ENCODE measurements at regions not wholly inside any gene's neighbourhood (a gene's known extent, or its start where the extent isn't known, plus 50 kb on each side); places are given as distances from the start of the nearest gene placed in this dataset.
"Not testable (repeated sequence)": the region's sequence is repeated elsewhere in the genome, so short reads cannot be mapped to it uniquely, and the experiment has no call there.

GRCh38 chr1:30099587-30100523, 623.5 kb downstream of the MATN1 start:
- no peak for DNase-seq (ENCODE audit: low read depth)

DNA sequence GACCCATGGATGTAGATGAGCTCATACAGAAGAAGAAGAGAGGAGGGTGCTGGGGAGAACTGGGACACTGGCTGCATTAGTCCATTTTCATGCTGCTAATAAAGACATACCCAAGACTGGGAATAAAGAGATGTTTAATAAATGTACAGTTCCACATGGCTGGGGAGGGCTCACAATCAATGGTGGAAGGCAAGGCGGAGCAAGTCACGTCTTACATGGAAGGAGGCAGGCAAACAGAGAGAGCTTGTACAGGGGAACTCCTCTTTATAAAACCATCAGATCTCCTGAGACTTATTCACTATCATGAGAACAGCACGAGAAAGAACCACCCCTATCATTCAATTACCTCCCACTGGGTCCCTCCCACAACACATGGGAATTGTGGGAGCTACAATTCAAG, 625.5 kb downstream of the MATN1 start:
- not testable (repeated sequence) for DNase-seq (ENCODE audit: low read depth)

- DNase-seq (ENCODE audit: low read depth), result no peak
These were observed 627.8 kb downstream of the MATN1 start for GRCh38 chr1:30095451-30096025.

DNA sequence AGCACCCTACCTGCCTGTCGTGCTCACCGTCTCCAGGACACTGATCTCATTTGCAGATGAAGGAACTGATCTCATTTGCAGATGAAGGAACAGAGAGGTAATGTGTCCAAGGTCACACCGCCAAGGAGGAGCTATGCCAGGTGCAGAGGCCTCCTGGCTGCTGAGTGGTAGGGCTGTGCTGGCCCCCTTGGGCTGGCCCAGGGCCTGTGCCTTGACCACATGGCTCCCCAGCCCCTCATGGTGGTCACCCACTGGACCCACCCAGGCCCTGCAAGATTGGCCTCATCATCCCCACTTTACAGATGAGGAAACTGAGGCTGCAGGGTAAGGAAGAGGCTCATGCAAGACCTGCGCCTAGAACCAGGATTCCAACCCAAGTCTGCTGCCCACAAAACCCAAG, 628.3 kb downstream of the MATN1 start:
- no peak for DNase-seq (ENCODE audit: low read depth)

- no peak for DNase-seq (ENCODE audit: low read depth)
These were observed 631.1 kb downstream of the MATN1 start for GRCh38 chr1:30092051-30092858.

- DNase-seq (ENCODE audit: low read depth), result no peak
These were observed 633.1 kb downstream of the MATN1 start for GRCh38 chr1:30090162-30090820.

DNA sequence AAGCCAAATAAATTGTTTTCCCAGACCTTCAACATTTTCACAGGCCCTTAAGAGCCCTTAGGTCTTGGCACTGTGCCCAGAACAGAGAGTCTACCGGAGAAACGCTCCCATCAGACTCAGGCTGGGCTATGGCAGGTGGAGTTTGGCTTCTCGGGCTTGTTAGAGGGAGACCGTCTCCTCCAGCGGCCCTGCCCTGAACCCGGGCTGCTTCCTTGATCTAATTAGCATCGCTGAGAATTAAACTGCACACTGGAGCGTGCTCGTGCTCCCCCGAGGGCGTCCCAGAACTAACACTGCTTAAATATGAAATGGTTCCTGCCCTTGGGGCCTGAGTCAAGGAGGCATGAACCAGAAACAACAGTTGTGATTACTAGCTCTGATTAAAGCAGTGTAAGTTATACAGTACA, 634.4 kb downstream of the MATN1 start:
- DNase-seq (ENCODE audit: low read depth), result peak; percentile 47

DNA sequence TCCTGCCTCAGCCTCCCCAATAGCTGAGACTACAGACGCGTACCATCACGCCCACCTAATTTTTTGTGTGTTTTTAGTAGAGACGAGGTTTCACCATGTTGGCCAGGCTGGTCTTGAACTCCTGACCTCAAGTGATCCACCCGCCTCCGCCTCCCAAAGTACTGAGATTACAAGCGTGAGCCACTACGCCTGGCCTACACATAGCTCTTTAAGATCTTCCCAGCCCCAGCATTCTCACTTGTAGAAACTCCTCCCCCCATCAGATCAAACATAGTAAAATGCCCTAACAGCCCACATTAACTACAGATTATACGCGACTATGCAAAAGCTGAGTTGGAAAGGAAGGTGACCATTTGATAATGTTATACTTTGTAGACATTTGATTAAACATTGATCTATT, 634.8 kb downstream of the MATN1 start:
- no peak for DNase-seq (ENCODE audit: low read depth)

GRCh38 chr1:30087465-30087864, 635.9 kb downstream of the MATN1 start:
- peak; percentile 33 for DNase-seq (ENCODE audit: low read depth)

DNA sequence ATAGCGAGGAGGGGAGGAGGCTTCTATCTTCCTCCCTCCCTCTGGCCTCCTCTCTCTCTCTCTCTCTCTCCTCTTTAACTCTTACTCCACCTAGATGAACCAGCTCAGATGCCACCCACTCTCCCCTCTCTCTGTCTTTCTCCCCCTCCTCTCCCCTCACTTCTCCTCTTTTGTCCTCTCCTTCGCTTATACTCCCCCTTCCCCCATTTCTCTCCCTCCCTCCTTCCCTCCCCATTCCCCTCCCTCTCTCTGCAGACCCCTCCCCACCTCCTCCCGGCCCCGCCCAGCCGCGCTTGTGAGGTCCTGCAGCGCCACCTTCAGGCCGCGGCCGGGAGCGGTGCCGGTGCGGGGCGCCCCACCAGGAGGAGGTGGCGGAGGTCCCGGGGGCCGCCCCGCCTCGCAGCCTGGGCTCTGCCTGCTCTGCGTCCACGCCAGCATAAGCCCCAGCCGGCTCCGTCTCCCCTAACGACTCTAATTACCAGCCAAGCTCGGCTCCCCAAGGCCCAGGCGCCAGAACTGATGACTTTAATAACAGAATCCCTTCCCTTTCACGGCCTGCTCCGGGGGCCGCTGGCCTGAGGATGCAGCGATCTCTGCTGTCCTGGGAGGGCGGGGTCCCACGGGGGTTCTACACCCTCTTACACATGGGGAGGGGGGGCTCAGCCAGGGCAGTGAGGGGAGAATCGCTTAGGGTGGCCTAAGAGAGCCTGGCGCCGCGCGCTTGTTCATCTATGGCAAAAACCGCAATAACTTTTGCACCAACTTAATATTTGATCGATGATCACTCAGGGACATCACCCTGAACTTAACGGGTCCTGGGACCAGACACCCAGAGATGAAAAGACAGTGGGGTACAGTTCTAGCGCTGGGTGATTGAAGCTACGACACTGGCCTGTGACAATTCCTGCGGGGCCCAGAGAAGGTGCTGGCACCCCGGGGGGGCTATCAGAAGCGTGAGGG, 637.3 kb downstream of the MATN1 start:
- peak; percentile 52 for DNase-seq (ENCODE audit: low read depth)

- no peak for DNase-seq (ENCODE audit: low read depth)
These were observed 638.3 kb downstream of the MATN1 start for GRCh38 chr1:30084909-30085571.

GRCh38 chr1:30083800-30084464, 639.5 kb downstream of the MATN1 start:
- DNase-seq (ENCODE audit: low read depth), result peak; percentile 82

DNA sequence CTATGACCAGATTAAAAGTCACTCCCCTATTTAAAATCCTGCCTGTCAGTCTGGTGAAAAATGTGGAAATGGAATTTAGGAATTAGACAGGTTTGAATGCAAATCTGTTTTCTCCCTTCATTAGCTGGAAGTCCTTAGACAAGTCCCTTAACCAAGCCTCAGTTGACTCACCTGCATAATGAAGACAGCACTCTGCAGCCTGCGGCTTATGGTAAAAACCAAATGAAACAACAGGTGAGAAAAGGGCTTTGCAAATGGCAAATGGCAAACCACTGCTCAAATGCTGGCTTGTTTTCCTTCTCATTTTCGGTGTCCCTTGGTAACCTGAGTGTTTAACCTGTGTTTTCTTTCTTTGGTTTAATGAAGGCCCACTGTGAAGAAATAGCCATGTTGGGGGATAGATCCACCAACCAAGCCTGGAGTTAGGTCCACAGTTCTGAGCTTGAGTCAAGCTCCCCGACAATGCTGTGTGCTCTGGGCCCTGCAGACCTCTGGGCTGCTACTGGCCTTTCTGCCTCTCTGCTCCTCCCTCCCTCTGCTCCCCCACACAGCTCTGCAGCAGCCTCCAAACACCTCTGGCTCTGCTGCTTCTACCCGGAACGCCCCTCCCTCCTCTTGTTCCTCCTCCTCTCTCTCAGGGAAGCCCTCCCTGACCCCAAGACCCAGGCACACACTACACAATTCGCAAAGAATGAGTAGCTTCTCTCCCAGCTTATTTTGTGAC, 641.8 kb downstream of the MATN1 start:
- DNase-seq (ENCODE audit: low read depth), result no peak

DNA sequence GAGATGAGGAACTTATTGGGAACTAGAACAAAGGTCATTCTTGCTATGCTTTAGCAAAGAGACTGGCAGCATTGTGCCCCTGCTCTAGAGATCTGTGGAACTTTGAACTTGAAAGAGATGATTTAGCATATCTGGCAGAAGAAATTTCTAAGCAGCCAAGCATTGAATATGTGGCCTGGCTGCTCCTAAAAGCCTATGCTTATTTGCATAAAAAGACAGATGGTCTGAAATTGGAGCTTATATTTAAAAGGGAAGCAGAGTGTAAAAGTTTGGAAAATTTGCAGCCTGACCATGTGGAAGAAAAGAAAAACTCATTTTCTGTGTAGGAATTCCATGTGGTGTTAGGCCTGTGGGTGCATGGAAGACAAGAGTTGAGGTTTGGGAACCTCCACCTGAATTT, 647.5 kb downstream of the MATN1 start:
- not testable (repeated sequence) for DNase-seq (ENCODE audit: low read depth)

GRCh38 chr1:30068787-30069472, 654.5 kb downstream of the MATN1 start:
- DNase-seq (ENCODE audit: low read depth), result no peak

DNA sequence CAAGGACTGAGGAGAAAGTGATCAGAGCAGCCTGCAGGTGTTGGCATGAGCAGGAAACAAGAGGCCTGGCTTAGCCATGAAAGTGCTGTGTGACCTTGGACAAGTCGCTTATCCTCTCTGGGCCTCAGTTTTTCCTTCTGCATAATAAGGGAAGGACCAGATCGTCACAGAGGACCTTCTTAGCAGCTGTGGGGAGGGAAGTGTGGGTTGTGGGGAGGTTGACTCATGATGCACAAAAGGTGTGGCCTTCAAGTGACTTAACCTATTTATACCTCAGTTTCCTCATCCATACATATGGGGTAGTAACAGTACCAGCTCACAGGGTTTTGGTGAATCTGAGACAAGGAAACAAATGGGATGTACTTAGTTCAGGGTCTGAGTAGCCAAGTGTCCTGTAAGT, 658.8 kb downstream of the MATN1 start:
- no peak for DNase-seq (ENCODE audit: low read depth)

GRCh38 chr1:30063621-30064280, 659.6 kb downstream of the MATN1 start:
- peak; percentile 70 for DNase-seq (ENCODE audit: low read depth)
